ENCODE measurements at regions not wholly inside any gene's neighbourhood (a gene's known extent, or its start where the extent isn't known, plus 50 kb on each side); places are given as distances from the start of the nearest gene placed in this dataset.

GRCh38 chr21:43323244-43324005 lies 103.5 kb downstream of the SIK1 start:
- no peak for TF ChIP-seq POLR2A (IDR thresholded peaks at IDR 0.05)
- TF ChIP-seq, protein P1, sequence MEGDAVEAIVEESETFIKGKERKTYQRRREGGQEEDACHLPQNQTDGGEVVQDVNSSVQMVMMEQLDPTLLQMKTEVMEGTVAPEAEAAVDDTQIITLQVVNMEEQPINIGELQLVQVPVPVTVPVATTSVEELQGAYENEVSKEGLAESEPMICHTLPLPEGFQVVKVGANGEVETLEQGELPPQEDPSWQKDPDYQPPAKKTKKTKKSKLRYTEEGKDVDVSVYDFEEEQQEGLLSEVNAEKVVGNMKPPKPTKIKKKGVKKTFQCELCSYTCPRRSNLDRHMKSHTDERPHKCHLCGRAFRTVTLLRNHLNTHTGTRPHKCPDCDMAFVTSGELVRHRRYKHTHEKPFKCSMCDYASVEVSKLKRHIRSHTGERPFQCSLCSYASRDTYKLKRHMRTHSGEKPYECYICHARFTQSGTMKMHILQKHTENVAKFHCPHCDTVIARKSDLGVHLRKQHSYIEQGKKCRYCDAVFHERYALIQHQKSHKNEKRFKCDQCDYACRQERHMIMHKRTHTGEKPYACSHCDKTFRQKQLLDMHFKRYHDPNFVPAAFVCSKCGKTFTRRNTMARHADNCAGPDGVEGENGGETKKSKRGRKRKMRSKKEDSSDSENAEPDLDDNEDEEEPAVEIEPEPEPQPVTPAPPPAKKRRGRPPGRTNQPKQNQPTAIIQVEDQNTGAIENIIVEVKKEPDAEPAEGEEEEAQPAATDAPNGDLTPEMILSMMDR (IDR thresholded peaks at IDR 0.05): no peak
